ENCODE measurements at regions not wholly inside any gene's neighbourhood (a gene's known extent, or its start where the extent isn't known, plus 50 kb on each side); places are given as distances from the start of the nearest gene placed in this dataset.
A peak's percentile ranks its signal among the peaks of the same experiment; 100 is the strongest.
"Not testable (repeated sequence)": the region's sequence is repeated elsewhere in the genome, so short reads cannot be mapped to it uniquely, and the experiment has no call there.

- no peak for DNase-seq
Measured at GRCh38 chr16:54985156-54985555, 54.5 kb downstream of the IRX5 start.

- DNase-seq, result no peak
Measured at GRCh38 chr16:54985668-54986067, 55.0 kb downstream of the IRX5 start.

- no peak for DNase-seq
Measured at GRCh38 chr16:54986409-54986808, 55.7 kb downstream of the IRX5 start.

GRCh38 chr16:54987081-54987480 lies 56.4 kb downstream of the IRX5 start:
- DNase-seq, result no peak

- no peak for DNase-seq
Measured at GRCh38 chr16:54991525-54991924, 60.9 kb downstream of the IRX5 start.

GRCh38 chr16:54991946-54992345 lies 61.3 kb downstream of the IRX5 start:
- DNase-seq, result not testable (repeated sequence)

- no peak for DNase-seq
Measured at GRCh38 chr16:54993106-54993895, 62.6 kb downstream of the IRX5 start.

- DNase-seq, result no peak
Measured at GRCh38 chr16:54996186-54996585, 65.5 kb downstream of the IRX5 start.

GRCh38 chr16:54998834-54999233 lies 68.2 kb downstream of the IRX5 start:
- no peak for DNase-seq

GRCh38 chr16:54999481-54999880 lies 68.8 kb downstream of the IRX5 start:
- DNase-seq, result no peak

- peak; percentile 44 for DNase-seq
Measured at GRCh38 chr16:55000595-55000994, 69.9 kb downstream of the IRX5 start.

GRCh38 chr16:55001931-55002330 lies 71.3 kb downstream of the IRX5 start:
- peak; percentile 61 for DNase-seq

GRCh38 chr16:55002419-55002818 lies 71.8 kb downstream of the IRX5 start:
- peak; percentile 10 for DNase-seq

GRCh38 chr16:55003306-55003705 lies 72.6 kb downstream of the IRX5 start:
- DNase-seq, result no peak

- no peak for DNase-seq
Measured at GRCh38 chr16:55003916-55004315, 73.3 kb downstream of the IRX5 start.

GRCh38 chr16:55007504-55007903 lies 76.8 kb downstream of the IRX5 start:
- no peak for DNase-seq

- DNase-seq, result no peak
Measured at GRCh38 chr16:55008836-55009510, 78.3 kb downstream of the IRX5 start.

- DNase-seq, result no peak
Measured at GRCh38 chr16:55009581-55009980, 78.9 kb downstream of the IRX5 start.

- peak; percentile 59 for DNase-seq
Measured at GRCh38 chr16:55010492-55011160, 80.0 kb downstream of the IRX5 start.

GRCh38 chr16:55012362-55012761 lies 81.7 kb downstream of the IRX5 start:
- DNase-seq, result no peak

- DNase-seq, result no peak
Measured at GRCh38 chr16:55012793-55013192, 82.1 kb downstream of the IRX5 start.

- DNase-seq, result no peak
Measured at GRCh38 chr16:55014022-55014421, 83.4 kb downstream of the IRX5 start.

- DNase-seq, result no peak
Measured at GRCh38 chr16:55015181-55015913, 84.7 kb downstream of the IRX5 start.

All from fibroblast of skin of right quadriceps (primary cell).